ENCODE measurements at regions not wholly inside any gene's neighbourhood (a gene's known extent, or its start where the extent isn't known, plus 50 kb on each side); places are given as distances from the start of the nearest gene placed in this dataset.

DNA sequence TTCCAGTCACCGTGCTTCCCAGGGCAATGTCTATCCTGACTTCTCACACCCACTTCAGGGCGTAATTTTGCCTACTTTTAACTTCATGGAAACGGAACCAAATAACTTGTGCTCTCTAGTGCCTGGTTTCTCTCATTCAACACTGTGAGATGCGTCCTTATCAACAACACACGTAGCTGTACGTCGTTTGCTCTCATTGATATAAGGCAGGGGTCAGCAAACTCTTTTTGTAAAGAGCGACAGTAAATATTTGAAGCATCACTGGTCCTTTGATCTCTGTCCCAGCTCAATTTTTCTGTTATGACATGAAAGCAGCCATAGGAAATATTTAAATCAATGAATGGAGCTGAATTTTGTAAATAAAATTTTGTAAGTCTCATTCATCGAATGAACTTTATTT is 239.3 kb upstream of the KCNG1 start:
- Mint-ChIP-seq H3K4me1 (no peaks in the 10 kb centered on the region), H3K9me3 (ENCODE audit: insufficient read depth) (peaks cover 3% of the 10 kb centered on the region), H3K27me3 (peaks cover 12% of the 10 kb centered on the region), H3K27ac (no peak overlapping the region), H3K4me3 (no peak overlapping the region)
- CTCF ChIA-PET = no interaction called here
- POLR2A ChIA-PET = no interaction called here
- Histone ChIP-seq H3K4me2 (replicated peaks; ENCODE audit: low read depth, low read length, poor library complexity, severe bottlenecking) (no peak overlapping the region), H4K20me1 (ENCODE audit: control insufficient read depth, insufficient read depth, low read length, poor library complexity, severe bottlenecking) (no peaks in the 10 kb centered on the region), H3K27me3 (replicated peaks in 1 of 4; ENCODE audit: control extremely low read depth in 1 of 4, control insufficient read depth in 3 of 4, insufficient read depth in 4 of 4, low read length in 3 of 4) (peaks cover 0 to 4% (median 1%) of the 10 kb centered on the region in 4 experiments), H3K9ac (ENCODE audit: low read length) (no peak overlapping the region), H3K4me3 (ENCODE audit: control extremely low read depth in 1 of 5, extremely low read depth in 1 of 5, insufficient read depth in 1 of 5, low read depth in 2 of 5, low read length in 4 of 5) (no peak overlapping the region), H2AFZ (ENCODE audit: insufficient read depth, low read depth, low read length, poor library complexity, severe bottlenecking) (no peak overlapping the region), H3K4me1 (ENCODE audit: control insufficient read depth in 2 of 2, insufficient read depth in 2 of 2, low read length in 2 of 2) (peaks cover 3 to 8% of the 10 kb centered on the region in 2 donors), H3K27ac (ENCODE audit: low read length in 2 of 2) (no peak overlapping the region), H3K9me3 (ENCODE audit: control extremely low read depth in 1 of 3, control insufficient read depth in 2 of 3, insufficient read depth in 1 of 3, low read length in 2 of 3) (peaks cover 0 to 8% (median 6%) of the 10 kb centered on the region in 3 donors), H3K36me3 (replicated peaks in 1 of 2; ENCODE audit: control extremely low read depth in 1 of 2, control insufficient read depth in 1 of 2, extremely low read depth in 1 of 2, insufficient read depth in 2 of 2, low read length in 1 of 2) (no peaks in the 10 kb centered on the region), H3K79me2 (ENCODE audit: control insufficient read depth, insufficient read depth, low read length) (no peaks in the 10 kb centered on the region)
- intact Hi-C loops (cut with micrococcal nuclease) = no loop called here
- no peak for TF ChIP-seq EZH2 (IDR thresholded peaks at IDR 0.05; ENCODE audit: borderline replicate concordance, insufficient read depth, low read depth, low read length, poor library complexity, severe bottlenecking)
- TF ChIP-seq, protein P1, sequence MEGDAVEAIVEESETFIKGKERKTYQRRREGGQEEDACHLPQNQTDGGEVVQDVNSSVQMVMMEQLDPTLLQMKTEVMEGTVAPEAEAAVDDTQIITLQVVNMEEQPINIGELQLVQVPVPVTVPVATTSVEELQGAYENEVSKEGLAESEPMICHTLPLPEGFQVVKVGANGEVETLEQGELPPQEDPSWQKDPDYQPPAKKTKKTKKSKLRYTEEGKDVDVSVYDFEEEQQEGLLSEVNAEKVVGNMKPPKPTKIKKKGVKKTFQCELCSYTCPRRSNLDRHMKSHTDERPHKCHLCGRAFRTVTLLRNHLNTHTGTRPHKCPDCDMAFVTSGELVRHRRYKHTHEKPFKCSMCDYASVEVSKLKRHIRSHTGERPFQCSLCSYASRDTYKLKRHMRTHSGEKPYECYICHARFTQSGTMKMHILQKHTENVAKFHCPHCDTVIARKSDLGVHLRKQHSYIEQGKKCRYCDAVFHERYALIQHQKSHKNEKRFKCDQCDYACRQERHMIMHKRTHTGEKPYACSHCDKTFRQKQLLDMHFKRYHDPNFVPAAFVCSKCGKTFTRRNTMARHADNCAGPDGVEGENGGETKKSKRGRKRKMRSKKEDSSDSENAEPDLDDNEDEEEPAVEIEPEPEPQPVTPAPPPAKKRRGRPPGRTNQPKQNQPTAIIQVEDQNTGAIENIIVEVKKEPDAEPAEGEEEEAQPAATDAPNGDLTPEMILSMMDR (IDR thresholded peaks at IDR 0.05) = no peak
- 88% methylated on average over 8 of the region's 9 CpGs for WGBS (ENCODE audit: insufficient coverage)
- ATAC-seq (ENCODE audit: low read depth) (no peak), DNase-seq (no peak)

- ChIA-PET CTCF (no interaction called here), POLR2A (no interaction called here)
- DNase-seq (no peak), ATAC-seq (ENCODE audit: low read depth) (no peak)
- no peaks in the 10 kb centered on the region for H3K4me1 Mint-ChIP-seq
- Histone ChIP-seq H3K36me3 (replicated peaks in 1 of 2; ENCODE audit: control extremely low read depth in 1 of 2, control insufficient read depth in 1 of 2, extremely low read depth in 1 of 2, insufficient read depth in 2 of 2, low read length in 1 of 2) (no peaks in the 10 kb centered on the region), H3K27me3 (replicated peaks in 1 of 4; ENCODE audit: control extremely low read depth in 1 of 4, control insufficient read depth in 3 of 4, insufficient read depth in 4 of 4, low read length in 3 of 4) (peaks cover 0 to 7% (median 2%) of the 10 kb centered on the region in 4 experiments), H3K4me1 (ENCODE audit: control insufficient read depth in 2 of 2, insufficient read depth in 2 of 2, low read length in 2 of 2) (peaks cover 3 to 8% of the 10 kb centered on the region in 2 donors), H3K4me2 (replicated peaks; ENCODE audit: low read depth, low read length, poor library complexity, severe bottlenecking) (no peak overlapping the region), H3K79me2 (ENCODE audit: control insufficient read depth, insufficient read depth, low read length) (no peaks in the 10 kb centered on the region), H3K27ac (ENCODE audit: low read length in 2 of 2) (no peak overlapping the region), H2AFZ (ENCODE audit: insufficient read depth, low read depth, low read length, poor library complexity, severe bottlenecking) (no peak overlapping the region), H3K9me3 (ENCODE audit: control extremely low read depth in 1 of 3, control insufficient read depth in 2 of 3, insufficient read depth in 1 of 3, low read length in 2 of 3) (no peaks in the 10 kb centered on the region), H3K9ac (ENCODE audit: low read length) (no peak overlapping the region), H3K4me3 (ENCODE audit: control extremely low read depth in 1 of 5, extremely low read depth in 1 of 5, insufficient read depth in 1 of 5, low read depth in 2 of 5, low read length in 4 of 5) (no peak overlapping the region), H4K20me1 (ENCODE audit: control insufficient read depth, insufficient read depth, low read length, poor library complexity, severe bottlenecking) (no peaks in the 10 kb centered on the region)
- WGBS (ENCODE audit: insufficient coverage) = 100% methylated on average over 1 of the region's 4 CpGs
- H3K27ac Mint-ChIP-seq = no peak overlapping the region
- TF ChIP-seq, protein P1 (IDR thresholded peaks at IDR 0.05) = no peak
- no peak for TF ChIP-seq EZH2 (IDR thresholded peaks at IDR 0.05; ENCODE audit: borderline replicate concordance, insufficient read depth, low read depth, low read length, poor library complexity, severe bottlenecking)
- intact Hi-C loops (cut with micrococcal nuclease) = no loop called here
- peaks cover 28% of the 10 kb centered on the region for H3K27me3 Mint-ChIP-seq
- H3K4me3 Mint-ChIP-seq = no peak overlapping the region
- H3K9me3 Mint-ChIP-seq (ENCODE audit: insufficient read depth) = no peaks in the 10 kb centered on the region
Observed at GRCh38 chr20:51259455-51259854, 236.5 kb upstream of the KCNG1 start.
